ENCODE measurements at regions not wholly inside any gene's neighbourhood (a gene's known extent, or its start where the extent isn't known, plus 50 kb on each side); places are given as distances from the start of the nearest gene placed in this dataset.

DNA sequence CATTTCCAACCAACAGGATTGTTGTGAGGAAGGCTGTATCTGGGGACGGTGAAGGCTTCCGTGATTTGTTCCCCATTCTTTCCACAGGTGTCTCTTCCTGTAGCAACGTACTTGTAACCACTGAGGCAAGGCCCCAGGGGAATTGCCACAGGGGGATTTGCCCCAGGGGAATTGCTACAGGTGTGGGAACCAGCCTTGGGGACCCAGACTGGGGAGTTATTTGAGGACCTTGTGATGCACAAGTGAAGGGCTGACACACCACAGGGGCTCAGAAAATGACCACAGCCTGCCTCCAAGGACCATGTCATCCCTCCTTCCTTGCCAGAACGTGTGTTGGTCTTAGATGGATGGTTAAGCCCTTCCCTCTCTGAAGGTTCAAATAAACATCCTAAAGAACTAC, 131.4 kb upstream of the RGS6 start:
- TF ChIP-seq, protein P1, sequence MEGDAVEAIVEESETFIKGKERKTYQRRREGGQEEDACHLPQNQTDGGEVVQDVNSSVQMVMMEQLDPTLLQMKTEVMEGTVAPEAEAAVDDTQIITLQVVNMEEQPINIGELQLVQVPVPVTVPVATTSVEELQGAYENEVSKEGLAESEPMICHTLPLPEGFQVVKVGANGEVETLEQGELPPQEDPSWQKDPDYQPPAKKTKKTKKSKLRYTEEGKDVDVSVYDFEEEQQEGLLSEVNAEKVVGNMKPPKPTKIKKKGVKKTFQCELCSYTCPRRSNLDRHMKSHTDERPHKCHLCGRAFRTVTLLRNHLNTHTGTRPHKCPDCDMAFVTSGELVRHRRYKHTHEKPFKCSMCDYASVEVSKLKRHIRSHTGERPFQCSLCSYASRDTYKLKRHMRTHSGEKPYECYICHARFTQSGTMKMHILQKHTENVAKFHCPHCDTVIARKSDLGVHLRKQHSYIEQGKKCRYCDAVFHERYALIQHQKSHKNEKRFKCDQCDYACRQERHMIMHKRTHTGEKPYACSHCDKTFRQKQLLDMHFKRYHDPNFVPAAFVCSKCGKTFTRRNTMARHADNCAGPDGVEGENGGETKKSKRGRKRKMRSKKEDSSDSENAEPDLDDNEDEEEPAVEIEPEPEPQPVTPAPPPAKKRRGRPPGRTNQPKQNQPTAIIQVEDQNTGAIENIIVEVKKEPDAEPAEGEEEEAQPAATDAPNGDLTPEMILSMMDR (IDR thresholded peaks at IDR 0.05): no peak
- no peak for TF ChIP-seq POLR2A (IDR thresholded peaks at IDR 0.05)

Data from right lobe of liver (tissue), 4 donors.